Caco-2 (cell line): ENCODE measurements at regions not wholly inside any gene's neighbourhood (a gene's known extent, or its start where the extent isn't known, plus 50 kb on each side); places are given as distances from the start of the nearest gene placed in this dataset.

Experiments
- BruUV-seq: library from RNA; stranded (reverse); fragments of 400-500 nt; replicated peaks from 2 replicates; lab custom pipeline; 2021; lab: Mats Ljungman, UMichigan
- CTCF ChIA-PET: fragments of 300-600 bp; sonication (Branson Sonifier 250); formaldehyde crosslinking; loops from one replicate; lab custom pipeline; 2022; ENCODE audit warnings: antibody characterized with exemption; lab: Charles Lee
- POLR2A ChIA-PET: fragments of 300-600 bp; sonication (Branson Sonifier 250); formaldehyde crosslinking; loops from one replicate; lab custom pipeline; 2022; ENCODE audit warnings: antibody characterized with exemption; lab: Charles Lee
- DNase-seq, 2 experiments: peaks; one replicate each; pipeline versions ENCODE4 v3.0.0 to v3.0.0-alpha.2; 2020 to 2022
- H3K27me3 ChIP-seq: replicated peaks from 2 replicates; pipeline ENCODE4 v1.6.0; 2011; ENCODE audit warnings: low read length; ENCODE audit not compliant: control insufficient read depth, insufficient read depth
- H3K36me3 ChIP-seq: 2 replicates; pipeline ENCODE4 v1.5.1; 2011; ENCODE audit warnings: low read length; ENCODE audit not compliant: control insufficient read depth, insufficient read depth
- H3K4me1 ChIP-seq: fragments of 250-450 bp; sonication (Bioruptor Pico); 2 replicates; pipeline ENCODE4 v1.5.1; 2020; ENCODE audit warnings: mild to moderate bottlenecking
- H3K4me3 ChIP-seq: 2 replicates; pipeline ENCODE4 v1.5.1; 2011; ENCODE audit warnings: low read depth, mild to moderate bottlenecking, control low read depth, low read length
- H3K9me3 ChIP-seq: fragments of 250-450 bp; sonication (Bioruptor Pico); 2 replicates; pipeline ENCODE4 v1.5.1; 2020; ENCODE audit warnings: mild to moderate bottlenecking, moderate library complexity
- H3K27ac Mint-ChIP-seq: one replicate; pipeline ENCODE4 v1.8.0; 2022; ENCODE audit warnings: mixed read lengths; ENCODE audit not compliant: unreplicated experiment
- H3K27me3 Mint-ChIP-seq: one replicate; pipeline ENCODE4 v1.8.0; 2022; ENCODE audit warnings: mixed read lengths; ENCODE audit not compliant: insufficient read depth, unreplicated experiment
- H3K36me3 Mint-ChIP-seq: one replicate; pipeline ENCODE4 v1.8.0; 2022; ENCODE audit warnings: mild to moderate bottlenecking, mixed read lengths; ENCODE audit not compliant: insufficient read depth, unreplicated experiment
- H3K4me1 Mint-ChIP-seq: one replicate; pipeline ENCODE4 v1.8.0; 2022; ENCODE audit warnings: low read depth, mixed read lengths; ENCODE audit not compliant: unreplicated experiment
- H3K4me3 Mint-ChIP-seq: one replicate; pipeline ENCODE4 v1.8.0; 2022; ENCODE audit warnings: mild to moderate bottlenecking, moderate library complexity, mixed read lengths; ENCODE audit not compliant: unreplicated experiment
- H3K9me3 Mint-ChIP-seq: one replicate; pipeline ENCODE4 v1.8.0; 2022; ENCODE audit warnings: mixed read lengths; ENCODE audit not compliant: unreplicated experiment
- CTCF ChIP-seq, 2 experiments: fragments of 200-600 bp in 1 of 2; IDR thresholded peaks; 1 replicate in 1 of 2; 2 replicates in 1 of 2; pipeline versions ENCODE4 v1.5.1 to v1.8.0; 2011 to 2022; ENCODE audit warnings: antibody characterized with exemption in 1 of 2, control low read depth in 1 of 2, inconsistent platforms in 1 of 2, low read depth in 1 of 2, low read length in 1 of 2, mild to moderate bottlenecking in 1 of 2, moderate library complexity in 1 of 2; ENCODE audit not compliant: insufficient read depth in 1 of 2, severe bottlenecking in 1 of 2, unreplicated experiment in 1 of 2
- intact Hi-C: fragments of 100-400 bp; cut with micrococcal nuclease; formaldehyde crosslinking; loops from one replicate; pipeline ENCODE4 v1.10.0; 2022; ENCODE audit not compliant: unreplicated experiment

GRCh38 chr1:213720032-213720431, 267.7 kb upstream of the PROX1 start:
- no peaks in the 10 kb centered on the region for H3K9me3 ChIP-seq
- Mint-ChIP-seq H3K4me3 (no peak overlapping the region), H3K36me3 (no peaks in the 10 kb centered on the region), H3K27ac (no peak overlapping the region), H3K27me3 (no peaks in the 10 kb centered on the region), H3K4me1 (no peaks in the 10 kb centered on the region), H3K9me3 (peaks cover 13% of the 10 kb centered on the region)
- POLR2A ChIA-PET: no interaction called here
- CTCF ChIA-PET: no interaction called here
- BruUV-seq: no TSS peak
- intact Hi-C loops: no loop called here
- no peak for TF ChIP-seq CTCF (IDR thresholded peaks at IDR 0.05; ENCODE audit: insufficient read depth in 1 of 2, low read depth in 1 of 2, low read length in 1 of 2, severe bottlenecking in 1 of 2, unreplicated experiment in 1 of 2)
- no peaks in the 10 kb centered on the region for H3K36me3 ChIP-seq
- no peak overlapping the region for H3K4me3 ChIP-seq
- DNase-seq: no peak
- H3K27me3 ChIP-seq: no peaks in the 10 kb centered on the region
- no peaks in the 10 kb centered on the region for H3K4me1 ChIP-seq

GRCh38 chr1:213723187-213723586, 264.6 kb upstream of the PROX1 start:
- TF ChIP-seq CTCF (IDR thresholded peaks at IDR 0.05; ENCODE audit: insufficient read depth in 1 of 2, low read depth in 1 of 2, low read length in 1 of 2, severe bottlenecking in 1 of 2, unreplicated experiment in 1 of 2): no peak
- BruUV-seq: no TSS peak
- Histone ChIP-seq H3K36me3 (no peaks in the 10 kb centered on the region), H3K27me3 (no peaks in the 10 kb centered on the region), H3K4me3 (no peak overlapping the region), H3K4me1 (no peaks in the 10 kb centered on the region), H3K9me3 (no peaks in the 10 kb centered on the region)
- Mint-ChIP-seq H3K4me3 (no peak overlapping the region), H3K36me3 (no peaks in the 10 kb centered on the region), H3K27ac (no peak overlapping the region), H3K27me3 (no peaks in the 10 kb centered on the region), H3K9me3 (peaks cover 13% of the 10 kb centered on the region), H3K4me1 (peaks cover 7% of the 10 kb centered on the region)
- intact Hi-C loops: no loop called here
- DNase-seq: no peak
- ChIA-PET CTCF (no interaction called here), POLR2A (no interaction called here)

DNA sequence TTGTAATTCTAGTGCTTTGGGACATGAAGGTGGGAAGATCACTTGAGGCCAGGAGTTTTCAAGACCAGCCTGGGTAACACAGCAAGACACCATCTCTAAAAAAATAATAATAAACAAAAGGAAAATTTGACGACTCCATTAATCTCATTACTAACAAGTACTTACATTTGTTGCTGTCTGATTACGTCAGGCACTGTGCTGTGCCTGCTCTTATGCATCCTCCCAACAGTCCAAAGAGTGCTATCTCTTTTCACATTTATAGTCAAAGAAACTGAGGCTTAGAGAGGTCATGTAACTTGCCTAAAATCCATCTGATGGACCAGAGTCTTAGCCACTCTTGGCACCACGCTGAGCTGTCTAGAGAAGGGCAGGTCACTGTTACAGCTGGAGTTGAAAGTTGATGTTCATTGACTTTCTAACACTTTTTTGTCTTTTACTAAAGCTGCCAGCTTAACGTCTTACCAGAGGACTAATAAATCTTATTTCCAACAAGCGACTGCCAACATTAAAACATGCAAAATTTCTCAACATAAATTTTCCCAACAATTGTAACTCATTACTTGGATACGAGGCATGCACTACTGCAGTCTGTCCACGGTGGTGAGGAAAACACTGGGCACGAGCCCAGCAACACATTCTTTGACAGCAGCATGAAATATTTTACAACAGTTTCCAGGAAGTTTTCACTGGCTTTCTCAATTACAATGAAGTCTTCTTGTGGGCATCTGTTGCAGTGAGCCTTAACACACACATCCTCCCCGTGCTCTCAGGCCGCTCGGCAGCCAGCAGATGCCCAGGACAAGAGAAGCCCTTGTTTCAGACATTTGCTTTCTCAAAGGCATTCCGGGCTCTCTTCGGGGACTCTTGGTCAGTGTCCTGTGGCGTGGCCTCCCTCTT, 262.9 kb upstream of the PROX1 start:
- H3K27me3 Mint-ChIP-seq: no peaks in the 10 kb centered on the region
- no peaks in the 10 kb centered on the region for H3K36me3 Mint-ChIP-seq
- H3K9me3 Mint-ChIP-seq: peaks cover 14% of the 10 kb centered on the region
- CTCF ChIA-PET: no interaction called here
- H3K36me3 ChIP-seq: no peaks in the 10 kb centered on the region
- DNase-seq: no peak
- H3K4me1 Mint-ChIP-seq: peaks cover 7% of the 10 kb centered on the region
- intact Hi-C loops: no loop called here
- H3K27ac Mint-ChIP-seq: no peak overlapping the region
- POLR2A ChIA-PET: no interaction called here
- H3K9me3 ChIP-seq: no peaks in the 10 kb centered on the region
- no peak overlapping the region for H3K4me3 Mint-ChIP-seq
- TF ChIP-seq CTCF (IDR thresholded peaks at IDR 0.05; ENCODE audit: insufficient read depth in 1 of 2, low read depth in 1 of 2, low read length in 1 of 2, severe bottlenecking in 1 of 2, unreplicated experiment in 1 of 2): no peak
- BruUV-seq: no TSS peak
- no peaks in the 10 kb centered on the region for H3K27me3 ChIP-seq
- H3K4me1 ChIP-seq: peaks cover 6% of the 10 kb centered on the region
- no peak overlapping the region for H3K4me3 ChIP-seq
